Activated CD8-positive, alpha-beta memory T cell treated with anti-CD3 and anti-CD28 coated beads for 36 hours (primary cell): ENCODE measurements at regions not wholly inside any gene's neighbourhood (a gene's known extent, or its start where the extent isn't known, plus 50 kb on each side); places are given as distances from the start of the nearest gene placed in this dataset.

Experiments
- CTCF ChIA-PET: fragments of 350-600 bp; sonication (Branson Sonifier 250); formaldehyde crosslinking; loops from one replicate; lab custom pipeline; 2021; ENCODE audit warnings: antibody characterized with exemption; lab: Charles Lee
- POLR2A ChIA-PET: fragments of 350-600 bp; sonication (Branson Sonifier 250); formaldehyde crosslinking; loops from one replicate; lab custom pipeline; 2021; ENCODE audit warnings: antibody characterized with exemption; lab: Charles Lee

DNA sequence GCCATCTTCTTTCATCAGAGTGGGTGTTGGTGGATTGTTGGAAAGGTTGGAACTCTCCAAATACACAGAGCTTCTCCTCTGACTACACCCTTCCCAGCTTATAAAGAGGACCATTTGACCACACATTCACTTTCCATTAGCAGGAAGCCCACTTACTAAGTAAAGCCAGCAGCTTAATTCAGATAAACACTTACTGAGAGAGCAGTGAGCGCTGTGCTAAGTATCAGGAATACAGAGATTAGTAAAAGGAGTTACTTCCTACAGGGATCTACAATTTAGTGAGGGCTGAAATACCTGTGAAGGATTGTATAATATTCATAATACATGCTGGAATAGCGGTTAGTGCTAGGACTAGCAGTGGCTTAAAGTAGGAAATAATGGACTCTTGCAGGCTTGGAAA lies 343.0 kb downstream of the NYAP2 start:
- ChIA-PET CTCF (no interaction called here), POLR2A (no interaction called here)

DNA sequence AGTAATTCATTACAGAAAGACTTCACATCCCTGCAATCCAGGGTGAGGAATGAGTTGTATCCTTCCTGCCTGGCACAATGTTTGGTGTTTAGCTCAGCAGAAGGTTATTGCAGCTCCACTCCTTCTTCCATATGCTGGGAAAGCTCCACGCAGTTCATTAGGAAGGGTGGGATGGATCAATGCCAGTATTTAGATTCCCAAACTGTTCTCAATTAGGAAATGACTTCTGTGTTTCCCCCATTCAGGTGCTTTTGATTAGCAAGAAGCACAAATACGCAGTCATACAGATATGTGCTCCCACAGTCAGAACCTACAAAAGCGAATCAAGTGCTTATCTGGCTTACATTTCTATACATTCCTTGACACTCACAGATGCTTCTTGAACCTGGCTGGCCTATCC lies 340.6 kb downstream of the NYAP2 start:
- ChIA-PET CTCF (no interaction called here), POLR2A (no interaction called here)

GRCh38 chr2:225739328-225739727 lies 339.8 kb downstream of the NYAP2 start:
- ChIA-PET POLR2A (no interaction called here), CTCF (no interaction called here)

- ChIA-PET POLR2A (no interaction called here), CTCF (no interaction called here)
Observed at GRCh38 chr2:225738735-225739134, 339.2 kb downstream of the NYAP2 start.

DNA sequence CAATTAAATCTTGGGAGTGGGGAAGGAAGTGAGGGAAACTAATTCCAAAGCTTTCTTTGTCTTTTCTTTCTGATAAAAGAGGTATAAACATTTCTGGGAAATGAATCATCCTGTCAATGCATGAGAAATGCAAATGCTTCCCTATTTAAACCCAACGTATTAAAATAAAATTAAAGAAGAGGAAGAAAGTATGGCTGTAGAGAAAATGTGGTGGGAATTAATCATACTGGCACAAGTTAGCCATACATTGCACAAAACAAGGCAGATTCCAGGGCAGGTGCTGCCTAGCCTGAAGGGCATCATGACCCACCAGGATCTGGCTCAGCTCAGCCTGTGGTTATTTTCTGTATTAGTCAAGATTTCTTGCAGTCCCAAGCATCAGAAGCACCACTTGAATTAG lies 338.0 kb downstream of the NYAP2 start:
- POLR2A ChIA-PET = no interaction called here
- CTCF ChIA-PET = no interaction called here

- CTCF ChIA-PET = no interaction called here
- POLR2A ChIA-PET = no interaction called here
Observed at GRCh38 chr2:225735844-225736243, 336.3 kb downstream of the NYAP2 start.

DNA sequence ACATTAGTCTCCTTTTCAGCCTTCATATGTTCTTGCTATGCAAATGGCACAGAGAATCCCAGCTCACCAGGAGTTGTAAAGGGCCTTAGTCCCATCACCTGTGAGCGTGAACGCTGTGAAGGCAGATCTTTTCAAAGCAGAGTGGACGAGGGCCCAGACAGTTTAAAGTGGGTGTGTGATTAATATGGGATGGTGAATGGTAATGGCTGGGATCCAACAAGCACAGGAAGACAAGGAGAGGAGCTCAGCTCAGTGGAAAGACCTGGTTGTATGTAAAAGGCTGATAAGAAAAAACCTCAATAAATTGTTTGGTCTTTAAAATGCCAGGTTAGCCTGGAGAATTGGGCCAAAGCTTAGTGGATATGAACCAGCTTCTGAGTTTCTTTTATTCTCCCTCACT lies 326.2 kb downstream of the NYAP2 start:
- ChIA-PET POLR2A (no interaction called here), CTCF (no interaction called here)
